Activated B cell treated with CpG ODN at 0.5 μM for 24 hours (primary cell): ENCODE measurements at regions not wholly inside any gene's neighbourhood (a gene's known extent, or its start where the extent isn't known, plus 50 kb on each side); places are given as distances from the start of the nearest gene placed in this dataset.

Experiments
- ATAC-seq: fragments of 200-7000 bp; cut with Tn5 transposase; one replicate; pipeline ENCODE4 v1.10.0; 2021; ENCODE audit warnings: low read depth, mild to moderate bottlenecking, moderate library complexity
- CTCF ChIA-PET: fragments of 350-600 bp; sonication (Branson Sonifier 250); formaldehyde crosslinking; loops from one replicate; lab custom pipeline; 2021; ENCODE audit warnings: antibody characterized with exemption; lab: Charles Lee
- POLR2A ChIA-PET: fragments of 350-600 bp; sonication (Branson Sonifier 250); formaldehyde crosslinking; loops from one replicate; lab custom pipeline; 2021; ENCODE audit warnings: antibody characterized with exemption; lab: Charles Lee
- DNase-seq: peaks from one replicate; pipeline ENCODE4 v3.0.0; 2022
- H3K27ac Mint-ChIP-seq: one replicate; pipeline ENCODE4 v1.8.0; 2020; ENCODE audit warnings: mixed read lengths
- H3K27me3 Mint-ChIP-seq: one replicate; pipeline ENCODE4 v1.8.0; 2021; ENCODE audit warnings: mixed read lengths
- H3K36me3 Mint-ChIP-seq: one replicate; pipeline ENCODE4 v1.8.0; 2021; ENCODE audit warnings: low read depth, mixed read lengths
- H3K4me1 Mint-ChIP-seq: one replicate; pipeline ENCODE4 v1.8.0; 2021; ENCODE audit warnings: mixed read lengths
- H3K4me3 Mint-ChIP-seq: one replicate; pipeline ENCODE4 v1.8.0; 2020; ENCODE audit warnings: mild to moderate bottlenecking, mixed read lengths
- H3K9me3 Mint-ChIP-seq: one replicate; pipeline ENCODE4 v1.8.0; 2020; ENCODE audit warnings: mixed read lengths
- intact Hi-C: fragments of 100-400 bp; cut with micrococcal nuclease; formaldehyde crosslinking; loops from one replicate; pipeline ENCODE4 v1.15.1; 2024
- TF ChIP-seq, protein P1 (sequence below): fragments of 200-600 bp; IDR thresholded peaks from one replicate; pipeline ENCODE4 v1.8.0; 2022; ENCODE audit warnings: antibody characterized with exemption, mild to moderate bottlenecking

DNA sequence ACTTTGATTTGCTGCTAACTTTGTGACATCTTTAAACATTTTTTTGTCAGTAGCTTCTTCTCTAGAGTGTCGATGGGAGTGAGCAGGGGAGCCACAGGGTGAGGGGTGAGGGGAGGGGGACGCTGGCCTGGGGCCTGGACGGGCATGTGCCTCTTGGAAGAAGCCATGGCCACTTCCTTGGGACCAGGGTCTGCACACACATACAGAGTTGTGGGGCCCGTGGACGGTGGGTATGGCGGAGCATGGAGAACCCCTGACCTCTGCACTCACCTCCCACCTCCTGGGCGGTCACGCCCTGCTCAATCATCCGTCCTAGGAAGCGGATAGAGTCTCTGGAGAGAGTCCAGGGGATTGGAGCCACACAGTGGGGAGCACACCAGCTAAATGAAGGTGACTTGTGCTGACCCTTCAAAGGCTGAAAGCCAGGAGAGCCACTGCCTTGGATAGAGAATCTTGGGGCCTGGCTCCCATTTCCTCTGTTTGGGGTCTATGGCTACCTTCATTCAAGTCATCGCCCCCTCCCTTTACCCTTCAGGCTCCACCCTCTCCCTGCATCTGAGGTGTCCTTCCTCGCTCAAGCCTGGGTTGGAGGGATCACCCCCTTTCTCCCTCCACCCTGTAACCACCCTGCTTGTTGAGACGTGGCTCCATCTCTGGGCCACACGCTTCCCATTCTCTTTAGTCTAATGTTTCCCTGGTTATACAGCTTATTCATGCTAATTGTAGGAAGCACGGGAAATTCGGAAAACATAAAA, 63.9 kb upstream of the HAAO start:
- no peak overlapping the region for H3K4me3 Mint-ChIP-seq
- H3K27me3 Mint-ChIP-seq = no peaks in the 10 kb centered on the region
- intact Hi-C loops = no loop called here
- no peaks in the 10 kb centered on the region for H3K36me3 Mint-ChIP-seq
- no peak overlapping the region for H3K27ac Mint-ChIP-seq
- no peaks in the 10 kb centered on the region for H3K4me1 Mint-ChIP-seq
- peaks cover 8% of the 10 kb centered on the region for H3K9me3 Mint-ChIP-seq
- no peak for ATAC-seq
- TF ChIP-seq, protein P1, sequence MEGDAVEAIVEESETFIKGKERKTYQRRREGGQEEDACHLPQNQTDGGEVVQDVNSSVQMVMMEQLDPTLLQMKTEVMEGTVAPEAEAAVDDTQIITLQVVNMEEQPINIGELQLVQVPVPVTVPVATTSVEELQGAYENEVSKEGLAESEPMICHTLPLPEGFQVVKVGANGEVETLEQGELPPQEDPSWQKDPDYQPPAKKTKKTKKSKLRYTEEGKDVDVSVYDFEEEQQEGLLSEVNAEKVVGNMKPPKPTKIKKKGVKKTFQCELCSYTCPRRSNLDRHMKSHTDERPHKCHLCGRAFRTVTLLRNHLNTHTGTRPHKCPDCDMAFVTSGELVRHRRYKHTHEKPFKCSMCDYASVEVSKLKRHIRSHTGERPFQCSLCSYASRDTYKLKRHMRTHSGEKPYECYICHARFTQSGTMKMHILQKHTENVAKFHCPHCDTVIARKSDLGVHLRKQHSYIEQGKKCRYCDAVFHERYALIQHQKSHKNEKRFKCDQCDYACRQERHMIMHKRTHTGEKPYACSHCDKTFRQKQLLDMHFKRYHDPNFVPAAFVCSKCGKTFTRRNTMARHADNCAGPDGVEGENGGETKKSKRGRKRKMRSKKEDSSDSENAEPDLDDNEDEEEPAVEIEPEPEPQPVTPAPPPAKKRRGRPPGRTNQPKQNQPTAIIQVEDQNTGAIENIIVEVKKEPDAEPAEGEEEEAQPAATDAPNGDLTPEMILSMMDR = no peak
- DNase-seq = no peak
- POLR2A ChIA-PET = no interaction called here
- CTCF ChIA-PET = no interaction called here

DNA sequence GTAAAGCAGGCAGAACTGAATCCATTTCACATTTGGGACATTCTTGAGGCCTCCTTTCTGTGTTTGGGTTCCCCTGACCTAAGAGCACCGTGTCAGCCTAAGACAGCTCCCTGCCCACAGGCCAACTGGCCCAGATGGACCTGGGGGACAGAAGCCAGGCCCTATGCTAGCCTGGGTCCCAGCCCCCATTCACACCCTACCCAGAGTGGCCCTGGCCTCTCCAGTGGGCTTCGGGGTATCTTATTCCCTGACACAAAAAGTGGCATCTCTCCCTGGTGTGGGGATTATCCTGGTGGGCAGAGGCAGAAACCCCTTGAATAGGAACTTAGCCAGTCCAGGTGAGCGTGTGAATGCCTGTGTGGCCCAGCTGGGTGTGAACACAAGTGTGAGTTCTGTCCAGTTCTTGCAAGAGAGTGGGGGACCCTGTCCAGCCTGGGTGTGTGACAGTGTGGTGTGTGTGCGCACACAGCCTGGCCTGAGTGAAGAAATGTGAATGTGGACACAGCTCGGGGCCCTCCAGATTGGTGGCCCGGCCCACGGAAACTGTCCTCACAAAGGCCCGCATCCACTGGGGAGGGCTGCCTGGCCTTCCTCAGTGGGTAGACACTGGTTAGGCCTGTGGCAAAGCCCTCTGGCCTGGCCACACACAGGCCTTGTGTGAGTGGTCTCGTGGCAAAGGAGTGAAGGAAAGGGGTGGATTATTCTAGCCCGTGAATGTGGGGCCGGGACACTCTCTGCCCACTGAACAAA, 63.0 kb upstream of the HAAO start:
- H3K27ac Mint-ChIP-seq = no peak overlapping the region
- no peak overlapping the region for H3K4me3 Mint-ChIP-seq
- POLR2A ChIA-PET = interaction anchor here (0.6 kb wide), 1 partner anchor 417 kb away, joined by 3 read pairs; no protein-coding TSS in a partner anchor
- H3K4me1 Mint-ChIP-seq = no peaks in the 10 kb centered on the region
- peaks cover 6% of the 10 kb centered on the region for H3K9me3 Mint-ChIP-seq
- TF ChIP-seq, protein P1 = no peak
- DNase-seq = no peak
- ATAC-seq = no peak
- H3K27me3 Mint-ChIP-seq = no peaks in the 10 kb centered on the region
- intact Hi-C loops = no loop called here
- no peaks in the 10 kb centered on the region for H3K36me3 Mint-ChIP-seq
- CTCF ChIA-PET = no interaction called here

GRCh38 chr2:42854207-42854818, 61.9 kb upstream of the HAAO start:
- ATAC-seq (no peak), DNase-seq (no peak)
- TF ChIP-seq, protein P1 = no peak
- POLR2A ChIA-PET = interaction anchor here (0.6 kb wide), 1 partner anchor 416 kb away, joined by 3 read pairs; no protein-coding TSS in a partner anchor
- H3K36me3 Mint-ChIP-seq = no peaks in the 10 kb centered on the region
- no peaks in the 10 kb centered on the region for H3K4me1 Mint-ChIP-seq
- no peak overlapping the region for H3K27ac Mint-ChIP-seq
- intact Hi-C loops = no loop called here
- H3K27me3 Mint-ChIP-seq = no peaks in the 10 kb centered on the region
- H3K4me3 Mint-ChIP-seq = no peak overlapping the region
- CTCF ChIA-PET = no interaction called here
- H3K9me3 Mint-ChIP-seq = peaks cover 6% of the 10 kb centered on the region

- CTCF ChIA-PET = no interaction called here
- H3K27me3 Mint-ChIP-seq = no peaks in the 10 kb centered on the region
These were observed 61.3 kb upstream of the HAAO start for GRCh38 chr2:42853549-42854206.

More at GRCh38 chr2:42853549-42854206, 61.3 kb upstream of the HAAO start:
- TF ChIP-seq, protein P1 = no peak
- H3K4me1 Mint-ChIP-seq = no peaks in the 10 kb centered on the region
- intact Hi-C loops = no loop called here
- H3K36me3 Mint-ChIP-seq = no peaks in the 10 kb centered on the region
- H3K9me3 Mint-ChIP-seq = peaks cover 2% of the 10 kb centered on the region
- no peak overlapping the region for H3K4me3 Mint-ChIP-seq
- DNase-seq = no peak
- POLR2A ChIA-PET = no interaction called here
- no peak for ATAC-seq
- no peak overlapping the region for H3K27ac Mint-ChIP-seq
